Right lobe of liver (tissue), 6 donors: ENCODE measurements at regions not wholly inside any gene's neighbourhood (a gene's known extent, or its start where the extent isn't known, plus 50 kb on each side); places are given as distances from the start of the nearest gene placed in this dataset.

ENCODE experiments used
- ATAC-seq, 4 donors: fragments of 200-7000 bp; cut with Tn5 transposase; one replicate each; pipeline ENCODE4 v1.9.1; 2020; ENCODE audit warnings: mild to moderate bottlenecking in 4 of 4, moderate library complexity in 4 of 4
- DNase-seq, 3 donors: peaks; one replicate each; pipeline ENCODE4 v3.0.0-alpha.2; 2020
- H3K27ac ChIP-seq, 3 donors: fragments of 200-600 bp; one replicate each; pipeline ENCODE4 v1.8.0; 2022
- H3K27me3 ChIP-seq, 2 donors: fragments of 200-600 bp; one replicate each; pipeline ENCODE4 v1.8.0; 2022
- H3K36me3 ChIP-seq, 4 donors: fragments of 200-600 bp; sonication (generic) in 1 of 4; one replicate each; pipeline versions ENCODE4 v1.5.1 to v1.8.0; 2017 to 2022; ENCODE audit warnings: control low read depth in 1 of 4
- H3K4me1 ChIP-seq, 4 donors: fragments of 200-600 bp; sonication (generic) in 1 of 4; one replicate each; pipeline versions ENCODE4 v1.5.1 to v1.8.0; 2017 to 2022; ENCODE audit warnings: control low read depth in 1 of 4
- H3K4me3 ChIP-seq, 3 donors: fragments of 200-600 bp; one replicate each; pipeline ENCODE4 v1.8.0; 2022
- H3K9me3 ChIP-seq, 4 donors: fragments of 200-600 bp; sonication (generic) in 1 of 4; one replicate each; pipeline versions ENCODE4 v1.5.1 to v1.8.0; 2017 to 2022; ENCODE audit warnings: control low read depth in 1 of 4
- CTCF ChIP-seq, 4 donors: fragments of 200-600 bp in 3 of 4; fragments of 450-650 bp in 1 of 4; IDR thresholded peaks; one replicate each; pipeline versions ENCODE4 v1.5.1 to v1.8.0; 2016 to 2022; ENCODE audit warnings: antibody characterized with exemption in 4 of 4, mild to moderate bottlenecking in 2 of 4
- POLR2A ChIP-seq: fragments of 450-650 bp; IDR thresholded peaks from one replicate; pipeline ENCODE4 v1.6.1; 2017; ENCODE audit warnings: antibody characterized with exemption, mild to moderate bottlenecking
- WGBS: methylation state at CpG from one replicate; pipeline ENCODE4 v1.1.6; 2018; ENCODE audit warnings: low coverage, low lambda C conversion rate; ENCODE audit not compliant: insufficient coverage; ENCODE audit errors: missing lambda C conversion rate; 5-methylcytosine and 5-hydroxymethylcytosine counted together
- intact Hi-C, 2 donors: fragments of 100-400 bp; cut with DNase I; formaldehyde crosslinking; loops; one replicate each; pipeline versions ENCODE4 v1.11.2 to v1.14.1; 2022
- donor health status: DM: no; HTN: yes; CAD: no.
- donor health status: DM: no; HTN: no; CAD: no.
- donor health status: DM: no; HTN: no; CAD: no.
- donor health status: DM: no; HTN: yes; CAD: no.
- donor health status: DM: no; HTN: yes; CAD: no.

- DNase-seq, result peak in 1 of 3 donors; percentile 39
- Histone ChIP-seq H3K27me3 (no peaks in the 10 kb centered on the region), H3K4me1 (peaks cover 0 to 21% (median 11%) of the 10 kb centered on the region in 4 donors), H3K4me3 (no peak overlapping the region), H3K27ac (no peak overlapping the region), H3K36me3 (no peaks in the 10 kb centered on the region), H3K9me3 (no peaks in the 10 kb centered on the region)
- intact Hi-C loops, result no loop called here
- no peak for ATAC-seq
- 71% methylated on average over 3 of the region's 22 CpGs for WGBS
- TF ChIP-seq POLR2A (no peak), CTCF (IDR thresholded peaks at IDR 0.05) (no peak)
Measured at GRCh38 chr7:139561-140243, 52.7 kb upstream of the FAM20C start.

- no peak for DNase-seq
- intact Hi-C loops, result no loop called here
- WGBS, result 83% methylated on average over 3 of the region's 6 CpGs
Measured at GRCh38 chr7:140996-141395, 51.4 kb upstream of the FAM20C start.

GRCh38 chr7:142248-142941, 50.0 kb upstream of the FAM20C start:
- Histone ChIP-seq H3K27me3 (no peaks in the 10 kb centered on the region), H3K27ac (peak overlapping the region in 2 of 3 donors; percentile 72 to 79), H3K4me3 (no peak overlapping the region), H3K4me1 (peaks cover 0 to 21% (median 11%) of the 10 kb centered on the region in 4 donors), H3K36me3 (no peaks in the 10 kb centered on the region), H3K9me3 (no peaks in the 10 kb centered on the region)
- DNase-seq, result peak; percentile 92 to 98 (median 97)
- intact Hi-C loops, result no loop called here
- 31% methylated on average over 5 of the region's 12 CpGs for WGBS
- TF ChIP-seq POLR2A, result peak; percentile 33
- peak in 1 of 4 donors; percentile 9 for TF ChIP-seq CTCF (IDR thresholded peaks at IDR 0.05)
- peak; percentile 98 to 99 (median 98) for ATAC-seq

More at GRCh38 chr7:140996-141395, 51.4 kb upstream of the FAM20C start:
- Histone ChIP-seq H3K4me1 (peaks cover 0 to 21% (median 11%) of the 10 kb centered on the region in 4 donors), H3K4me3 (no peak overlapping the region), H3K36me3 (no peaks in the 10 kb centered on the region), H3K9me3 (no peaks in the 10 kb centered on the region), H3K27me3 (no peaks in the 10 kb centered on the region), H3K27ac (no peak overlapping the region)
- no peak for ATAC-seq
- no peak for TF ChIP-seq CTCF (IDR thresholded peaks at IDR 0.05)
- TF ChIP-seq POLR2A, result no peak
